ENCODE measurements at regions not wholly inside any gene's neighbourhood (a gene's known extent, or its start where the extent isn't known, plus 50 kb on each side); places are given as distances from the start of the nearest gene placed in this dataset.

- TF ChIP-seq CTCF (IDR thresholded peaks at IDR 0.05): no peak
- TF ChIP-seq POLR2A (IDR thresholded peaks at IDR 0.05): no peak
Observed at GRCh38 chr5:54695198-54695966, 177.8 kb downstream of the SNX18 start.

Measured in Peyer's patch (tissue), 4 donors.